Suppressor macrophage treated with lipopolysaccharide for 1 hour (primary cell): ENCODE measurements at regions not wholly inside any gene's neighbourhood (a gene's known extent, or its start where the extent isn't known, plus 50 kb on each side); places are given as distances from the start of the nearest gene placed in this dataset.
"Not testable (repeated sequence)": the region's sequence is repeated elsewhere in the genome, so short reads cannot be mapped to it uniquely, and the experiment has no call there.

Experiments used
- DNase-seq, 3 donors: peaks; one replicate each; pipeline ENCODE4 v3.0.0-alpha.2; 2020 to 2022

- DNase-seq: no peak
Observed at GRCh38 chr21:28106370-28106890, 886.2 kb downstream of the LTN1 start.

DNA sequence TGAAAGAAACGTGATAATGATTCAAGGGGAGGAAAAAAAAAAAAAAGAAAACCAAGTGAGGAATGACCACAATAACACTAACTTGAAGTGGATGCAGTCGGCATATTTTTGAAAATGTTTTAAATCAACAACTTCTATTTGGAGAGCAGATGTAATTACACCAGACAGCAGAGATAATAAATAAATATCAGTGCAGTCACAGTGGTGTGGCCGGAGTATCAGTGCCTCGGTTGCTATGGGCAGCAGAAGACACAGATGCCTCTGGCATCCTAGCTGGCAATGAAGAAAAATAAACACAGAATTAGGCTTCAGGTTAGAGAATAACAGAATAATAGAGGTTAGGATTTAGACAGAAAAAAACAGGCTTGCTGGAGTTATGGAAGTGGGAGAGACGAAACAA lies 888.3 kb downstream of the LTN1 start:
- no peak for DNase-seq

- no peak for DNase-seq
Observed at GRCh38 chr21:28100366-28100765, 892.3 kb downstream of the LTN1 start.

GRCh38 chr21:28099001-28099705 lies 893.5 kb downstream of the LTN1 start:
- peak in 1 of 3 donors; percentile 5 for DNase-seq

DNA sequence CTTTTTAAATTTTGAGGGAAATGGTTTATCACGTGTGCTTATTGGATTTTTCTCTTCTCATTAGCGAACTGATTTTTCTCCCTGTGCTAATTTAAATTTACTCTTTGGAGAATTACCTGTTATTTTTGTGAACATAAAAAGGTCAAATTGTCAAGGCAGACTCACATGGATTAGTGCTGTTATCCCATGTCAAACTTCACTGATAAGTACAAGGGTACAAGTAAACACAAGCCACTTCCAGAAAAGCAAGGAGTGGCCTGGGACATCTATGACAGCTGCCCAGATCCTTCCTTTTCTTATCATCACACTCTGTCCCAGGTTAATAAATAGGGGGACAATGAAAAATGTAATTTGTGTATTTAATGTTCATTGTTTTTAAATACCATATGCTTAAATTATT lies 901.2 kb downstream of the LTN1 start:
- DNase-seq: no peak

DNA sequence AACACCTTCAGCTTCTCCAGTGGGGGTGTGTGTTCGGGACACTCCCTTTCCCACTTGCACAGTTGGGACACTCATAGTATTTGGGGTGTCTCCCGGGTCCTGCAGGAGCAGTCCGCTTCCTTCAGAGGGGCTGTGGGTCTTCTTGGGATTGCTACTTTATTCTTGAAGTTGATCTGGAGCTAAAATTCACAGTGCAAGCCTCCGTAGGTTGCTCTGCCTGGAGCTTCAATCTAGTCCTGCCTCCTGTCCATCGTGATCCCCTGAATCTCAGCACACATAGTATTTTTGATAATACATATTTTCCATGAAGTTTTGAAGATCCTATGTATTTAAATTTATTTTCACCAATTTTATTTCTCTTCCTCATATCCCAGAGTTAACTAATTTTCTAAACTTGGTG lies 902.1 kb downstream of the LTN1 start:
- no peak for DNase-seq

- no peak for DNase-seq
Observed at GRCh38 chr21:28089599-28090441, 902.9 kb downstream of the LTN1 start.

- DNase-seq: no peak
Observed at GRCh38 chr21:28086861-28087581, 905.7 kb downstream of the LTN1 start.

DNA sequence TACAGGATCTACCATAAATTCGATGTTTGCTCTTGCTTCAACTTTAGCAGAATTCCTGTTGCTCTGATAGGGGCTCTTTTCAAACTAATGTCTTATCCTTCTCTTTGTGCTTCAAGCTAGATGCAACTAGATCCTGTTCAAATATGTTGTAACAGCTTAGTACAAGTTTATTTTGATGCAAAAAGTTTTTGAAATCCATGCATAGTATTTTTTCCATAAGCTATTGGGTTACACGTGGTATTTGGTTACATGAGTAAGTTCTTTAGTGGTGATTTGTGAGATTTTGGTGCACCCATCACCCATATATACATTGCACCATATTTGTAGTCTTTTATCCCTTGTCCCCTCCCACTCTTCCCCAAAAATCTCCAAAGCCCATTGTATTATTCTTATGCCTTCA lies 907.7 kb downstream of the LTN1 start:
- DNase-seq: no peak

GRCh38 chr21:28083350-28083749 lies 909.3 kb downstream of the LTN1 start:
- DNase-seq: no peak

DNA sequence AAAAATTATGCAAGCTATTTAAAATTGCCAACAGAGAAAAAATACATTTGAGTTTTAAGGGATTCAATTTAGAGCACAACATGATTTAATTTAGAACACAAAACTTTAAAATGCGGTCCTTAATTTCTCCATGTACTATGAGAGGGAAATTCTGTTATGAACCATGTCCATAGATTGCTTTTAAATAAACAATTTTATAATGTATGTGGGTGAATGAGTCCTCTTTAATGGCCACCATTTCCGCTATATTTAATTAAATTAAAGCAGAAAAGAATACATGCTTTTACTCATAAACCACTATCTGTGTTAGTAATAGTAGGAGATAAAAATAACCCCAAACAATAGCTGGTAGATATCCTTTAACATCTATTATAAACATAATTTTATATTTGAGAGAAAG lies 914.6 kb downstream of the LTN1 start:
- DNase-seq: no peak

DNA sequence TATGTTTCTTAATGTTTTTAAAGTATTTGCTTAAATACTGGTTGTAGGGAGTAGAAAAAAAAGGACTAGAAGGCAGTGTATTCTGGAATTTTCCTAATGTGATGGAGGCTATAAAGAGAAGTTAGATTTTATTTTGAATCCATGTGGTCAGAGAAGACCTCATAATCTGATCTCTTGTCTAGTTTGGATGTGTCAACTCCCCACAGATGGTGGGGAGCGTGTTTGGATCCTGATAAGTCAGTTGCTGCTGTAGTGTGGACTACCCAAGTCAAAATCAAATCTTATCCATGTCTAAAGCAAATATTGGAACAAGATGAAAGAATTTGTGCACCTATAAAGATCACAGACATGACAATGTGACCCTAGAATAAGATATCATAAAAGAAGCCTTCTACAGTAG lies 918.0 kb downstream of the LTN1 start:
- no peak for DNase-seq

- no peak for DNase-seq
Observed at GRCh38 chr21:28072601-28073000, 920.1 kb downstream of the LTN1 start.

DNA sequence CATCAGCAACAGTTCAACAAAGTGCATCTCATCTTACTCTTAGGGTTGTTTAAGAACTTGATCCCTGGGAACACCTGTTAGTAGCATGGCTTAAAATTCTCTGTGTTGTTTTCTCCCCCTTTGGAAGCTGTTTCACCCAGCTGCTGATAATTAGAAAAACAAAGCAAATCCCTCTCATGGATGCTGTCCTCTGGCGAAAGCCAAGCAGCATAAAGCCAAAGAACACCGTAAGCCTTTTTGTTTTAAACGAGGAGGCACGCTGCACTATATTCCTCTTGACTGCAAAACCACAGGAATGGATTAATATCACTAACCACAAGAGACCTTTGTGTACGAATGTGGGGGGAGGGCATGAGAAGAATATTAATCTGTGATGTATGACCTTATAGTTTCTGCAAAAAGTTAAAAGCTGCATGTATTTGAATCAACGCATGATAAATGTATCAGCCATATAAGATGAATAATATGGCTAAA lies 923.2 kb downstream of the LTN1 start:
- no peak for DNase-seq

GRCh38 chr21:28068455-28069358 lies 924.0 kb downstream of the LTN1 start:
- DNase-seq: no peak

DNA sequence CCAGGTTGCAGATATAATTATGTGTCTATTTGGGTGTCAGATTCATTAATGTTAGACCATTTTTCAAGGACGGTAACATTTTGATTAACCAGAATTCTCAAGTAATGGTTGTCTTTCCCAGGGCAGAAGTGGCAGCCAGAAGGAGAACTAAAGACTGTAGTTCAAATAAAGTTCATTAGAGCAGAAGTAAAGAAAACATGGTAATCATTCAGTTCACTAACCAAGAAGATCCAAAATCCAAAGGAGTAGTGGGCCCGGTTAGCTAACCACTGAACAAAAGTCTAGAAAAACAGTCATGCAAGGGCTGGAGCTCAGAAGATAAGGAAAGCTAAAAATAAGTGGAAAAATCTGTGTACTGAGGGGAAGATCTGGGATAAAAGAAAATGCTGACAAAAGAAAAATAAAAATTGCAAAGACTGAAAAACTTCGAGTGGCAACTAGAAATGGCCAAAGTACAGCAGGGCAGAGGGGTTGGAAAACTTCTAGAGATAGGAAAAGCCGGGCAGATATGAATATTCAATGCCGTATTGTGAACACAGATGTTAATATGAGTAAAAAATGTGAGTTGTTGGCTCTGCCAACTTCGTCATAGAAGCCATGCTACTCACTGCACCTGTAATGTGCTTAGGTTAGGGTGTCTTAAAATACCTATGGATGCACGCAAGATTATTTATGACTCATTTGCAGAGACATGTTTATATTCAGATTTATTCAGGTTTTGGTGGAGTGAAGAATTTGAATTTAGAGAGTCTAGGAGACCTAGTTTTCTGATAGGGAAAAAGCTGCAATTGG lies 925.9 kb downstream of the LTN1 start:
- no peak for DNase-seq

GRCh38 chr21:28066076-28066475 lies 926.6 kb downstream of the LTN1 start:
- DNase-seq: peak; percentile 7 to 74 (median 64)

GRCh38 chr21:28063241-28064216 lies 929.1 kb downstream of the LTN1 start:
- DNase-seq: no peak

- DNase-seq: not testable (repeated sequence)
Observed at GRCh38 chr21:28052956-28053355, 939.7 kb downstream of the LTN1 start.

DNA sequence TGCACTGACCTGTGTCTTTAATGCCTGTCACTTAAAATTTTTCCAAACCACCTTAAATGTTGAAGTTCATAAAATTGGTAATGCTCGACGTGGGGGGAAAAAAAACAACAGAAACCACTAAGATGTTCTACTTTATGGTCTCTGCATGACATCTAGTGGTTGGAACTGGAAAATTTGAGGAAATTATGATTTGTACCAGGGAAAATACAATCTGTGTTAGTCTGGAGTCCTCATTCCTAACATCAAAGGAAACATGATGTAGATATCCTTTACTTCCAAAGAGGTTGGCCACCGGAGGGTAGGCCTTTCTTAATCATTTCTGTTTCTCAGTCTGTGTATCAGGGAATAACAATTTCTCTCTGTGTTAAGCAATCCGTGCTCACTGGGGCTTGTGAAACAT lies 941.0 kb downstream of the LTN1 start:
- DNase-seq: peak; percentile 11 to 51 (median 33)
